Hepatocyte (in vitro differentiated cells): ENCODE measurements at regions not wholly inside any gene's neighbourhood (a gene's known extent, or its start where the extent isn't known, plus 50 kb on each side); places are given as distances from the start of the nearest gene placed in this dataset.

Experiments used
- DNase-seq: peaks from one replicate; pipeline ENCODE4 v3.0.0-alpha.2; 2016; ENCODE audit warnings: low spot score
- H2AFZ ChIP-seq: fragments of 200-600 bp; sonication (generic); 2 replicates; pipeline ENCODE4 v1.6.0; 2016; ENCODE audit warnings: antibody characterized with exemption, mild to moderate bottlenecking
- H3K27ac ChIP-seq: fragments of 200-600 bp; sonication (generic); 2 replicates; pipeline ENCODE4 v1.5.1; 2016; ENCODE audit warnings: mild to moderate bottlenecking
- H3K27me3 ChIP-seq: fragments of 200-600 bp; sonication (generic); 2 replicates; pipeline ENCODE4 v1.6.1; 2016
- H3K36me3 ChIP-seq: fragments of 200-600 bp; sonication (generic); replicated peaks from 2 replicates; pipeline ENCODE4 v1.5.1; 2016; ENCODE audit warnings: low read depth; ENCODE audit not compliant: insufficient read depth
- H3K4me1 ChIP-seq: fragments of 200-600 bp; sonication (generic); 2 replicates; pipeline ENCODE4 v1.5.1; 2016; ENCODE audit warnings: mild to moderate bottlenecking, moderate library complexity; ENCODE audit not compliant: insufficient read depth
- H3K4me2 ChIP-seq: fragments of 200-600 bp; sonication (generic); 2 replicates; pipeline ENCODE4 v1.6.0; 2016
- H3K4me3 ChIP-seq: fragments of 200-600 bp; sonication (generic); 2 replicates; pipeline ENCODE4 v1.5.1; 2016; ENCODE audit warnings: mild to moderate bottlenecking
- H3K79me2 ChIP-seq: fragments of 200-600 bp; sonication (generic); 2 replicates; pipeline ENCODE4 v1.6.0; 2017; ENCODE audit warnings: mild to moderate bottlenecking
- H3K9me2 ChIP-seq: fragments of 200-600 bp; sonication (generic); replicated peaks from 2 replicates; pipeline ENCODE4 v1.6.0; 2017; ENCODE audit warnings: mild to moderate bottlenecking; ENCODE audit not compliant: insufficient read depth
- H3K9me3 ChIP-seq: fragments of 200-600 bp; sonication (generic); 2 replicates; pipeline ENCODE4 v1.5.1; 2016; ENCODE audit warnings: low read depth, mild to moderate bottlenecking
- H4K20me1 ChIP-seq: fragments of 200-600 bp; sonication (generic); 2 replicates; pipeline ENCODE4 v1.6.0; 2016; ENCODE audit warnings: mild to moderate bottlenecking; ENCODE audit not compliant: insufficient read depth, poor library complexity, severe bottlenecking
- CTCF ChIP-seq: fragments of 200-600 bp; sonication (generic); IDR thresholded peaks from 2 replicates; pipeline ENCODE4 v1.5.1; 2016; ENCODE audit warnings: antibody characterized with exemption, mild to moderate bottlenecking; ENCODE audit not compliant: poor library complexity
- EZH2 ChIP-seq: fragments of 200-600 bp; sonication (generic); IDR thresholded peaks from 2 replicates; pipeline ENCODE4 v1.6.1; 2016; ENCODE audit warnings: antibody characterized with exemption, mild to moderate bottlenecking, borderline replicate concordance
- EZH2phosphoT487 ChIP-seq: fragments of 200-600 bp; sonication (generic); IDR thresholded peaks from one replicate; pipeline ENCODE4 v1.6.1; 2018; ENCODE audit warnings: antibody characterized with exemption, mild to moderate bottlenecking, low read depth, moderate library complexity; ENCODE audit not compliant: unreplicated experiment, severe bottlenecking
- WGBS: methylation state at CpG from one replicate; pipeline ENCODE4 v1.1.6; 2016; ENCODE audit warnings: low lambda C conversion rate; ENCODE audit errors: missing lambda C conversion rate; 5-methylcytosine and 5-hydroxymethylcytosine counted together

GRCh38 chr9:102862478-102862877 lies 132.7 kb upstream of the CYLC2 start:
- 67% methylated on average over 1 of the region's 1 CpG for WGBS
- H3K4me1 ChIP-seq, result peaks cover 3% of the 10 kb centered on the region
- H4K20me1 ChIP-seq, result no peaks in the 10 kb centered on the region
- H3K27me3 ChIP-seq, result no peaks in the 10 kb centered on the region
- DNase-seq, result no peak
- no peaks in the 10 kb centered on the region for H3K36me3 ChIP-seq
- H2AFZ ChIP-seq, result no peak overlapping the region
- no peaks in the 10 kb centered on the region for H3K9me2 ChIP-seq
- H3K4me3 ChIP-seq, result no peak overlapping the region
- no peaks in the 10 kb centered on the region for H3K9me3 ChIP-seq
- no peak overlapping the region for H3K27ac ChIP-seq
- H3K4me2 ChIP-seq, result no peak overlapping the region
- TF ChIP-seq EZH2 (no peak), CTCF (no peak), EZH2phosphoT487 (no peak)
- no peaks in the 10 kb centered on the region for H3K79me2 ChIP-seq

GRCh38 chr9:102855641-102856040 lies 139.5 kb upstream of the CYLC2 start:
- no peak overlapping the region for H3K4me3 ChIP-seq
- WGBS, result 67% methylated on average over 2 of the region's 2 CpGs
- H3K4me2 ChIP-seq, result no peak overlapping the region
- H3K9me2 ChIP-seq, result no peaks in the 10 kb centered on the region
- H4K20me1 ChIP-seq, result no peaks in the 10 kb centered on the region
- no peaks in the 10 kb centered on the region for H3K27me3 ChIP-seq
- no peak for TF ChIP-seq CTCF
- TF ChIP-seq EZH2phosphoT487, result no peak
- no peak for TF ChIP-seq EZH2
- H3K79me2 ChIP-seq, result no peaks in the 10 kb centered on the region
- DNase-seq, result no peak
- peaks cover 3% of the 10 kb centered on the region for H3K4me1 ChIP-seq
- no peaks in the 10 kb centered on the region for H3K9me3 ChIP-seq
- no peaks in the 10 kb centered on the region for H3K36me3 ChIP-seq
- no peak overlapping the region for H3K27ac ChIP-seq
- no peak overlapping the region for H2AFZ ChIP-seq

DNA sequence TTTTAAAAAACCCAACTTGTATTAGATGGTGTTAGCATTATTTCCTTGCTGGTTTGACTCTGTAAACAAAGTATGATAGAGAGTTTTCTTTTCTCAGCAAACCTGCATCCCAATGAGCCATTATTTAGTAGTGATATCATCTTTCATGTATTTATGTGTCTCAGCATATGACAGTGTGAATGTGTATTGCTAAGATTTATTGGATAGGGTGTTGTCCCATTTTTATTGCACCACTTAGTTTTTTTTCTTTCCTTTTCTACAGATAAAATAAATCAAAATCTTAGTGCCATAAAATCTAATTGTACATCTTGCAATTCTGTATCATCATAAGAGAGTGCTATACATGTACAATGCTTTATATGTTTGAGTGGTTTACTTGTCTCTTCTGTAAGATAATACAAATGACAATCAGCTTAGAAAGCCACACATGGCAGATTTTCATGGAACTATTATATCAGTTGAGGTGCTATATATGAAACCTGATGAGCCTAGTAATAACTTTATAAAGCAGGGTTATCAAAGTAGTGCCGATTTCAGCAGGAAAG lies 149.2 kb upstream of the CYLC2 start:
- no peak for DNase-seq
- TF ChIP-seq CTCF (no peak), EZH2 (no peak), EZH2phosphoT487 (no peak)

GRCh38 chr9:102844716-102845115 lies 150.4 kb upstream of the CYLC2 start:
- H4K20me1 ChIP-seq, result no peaks in the 10 kb centered on the region
- no peak overlapping the region for H2AFZ ChIP-seq
- no peak overlapping the region for H3K4me3 ChIP-seq
- no peak for DNase-seq
- whole genome bisulfite sequencing, result 59% methylated on average over 2 of the region's 2 CpGs
- peaks cover 16% of the 10 kb centered on the region for H3K4me1 ChIP-seq
- no peaks in the 10 kb centered on the region for H3K27me3 ChIP-seq
- no peak for TF ChIP-seq EZH2phosphoT487
- TF ChIP-seq EZH2, result no peak
- H3K79me2 ChIP-seq, result no peaks in the 10 kb centered on the region
- H3K4me2 ChIP-seq, result no peak overlapping the region
- no peaks in the 10 kb centered on the region for H3K9me3 ChIP-seq
- no peaks in the 10 kb centered on the region for H3K36me3 ChIP-seq
- H3K9me2 ChIP-seq, result no peaks in the 10 kb centered on the region
- no peak overlapping the region for H3K27ac ChIP-seq

More for the DNA sequence above, 149.2 kb upstream of the CYLC2 start:
- Histone ChIP-seq H3K4me2 (no peak overlapping the region), H3K27me3 (no peaks in the 10 kb centered on the region), H3K27ac (no peak overlapping the region), H3K36me3 (no peaks in the 10 kb centered on the region), H4K20me1 (no peaks in the 10 kb centered on the region), H3K79me2 (no peaks in the 10 kb centered on the region), H3K4me3 (no peak overlapping the region), H3K9me2 (no peaks in the 10 kb centered on the region), H2AFZ (no peak overlapping the region), H3K9me3 (no peaks in the 10 kb centered on the region), H3K4me1 (peaks cover 16% of the 10 kb centered on the region)
- 75% methylated on average over 1 of the region's 1 CpG for WGBS
